ENCODE measurements at regions not wholly inside any gene's neighbourhood (a gene's known extent, or its start where the extent isn't known, plus 50 kb on each side); places are given as distances from the start of the nearest gene placed in this dataset.

DNA sequence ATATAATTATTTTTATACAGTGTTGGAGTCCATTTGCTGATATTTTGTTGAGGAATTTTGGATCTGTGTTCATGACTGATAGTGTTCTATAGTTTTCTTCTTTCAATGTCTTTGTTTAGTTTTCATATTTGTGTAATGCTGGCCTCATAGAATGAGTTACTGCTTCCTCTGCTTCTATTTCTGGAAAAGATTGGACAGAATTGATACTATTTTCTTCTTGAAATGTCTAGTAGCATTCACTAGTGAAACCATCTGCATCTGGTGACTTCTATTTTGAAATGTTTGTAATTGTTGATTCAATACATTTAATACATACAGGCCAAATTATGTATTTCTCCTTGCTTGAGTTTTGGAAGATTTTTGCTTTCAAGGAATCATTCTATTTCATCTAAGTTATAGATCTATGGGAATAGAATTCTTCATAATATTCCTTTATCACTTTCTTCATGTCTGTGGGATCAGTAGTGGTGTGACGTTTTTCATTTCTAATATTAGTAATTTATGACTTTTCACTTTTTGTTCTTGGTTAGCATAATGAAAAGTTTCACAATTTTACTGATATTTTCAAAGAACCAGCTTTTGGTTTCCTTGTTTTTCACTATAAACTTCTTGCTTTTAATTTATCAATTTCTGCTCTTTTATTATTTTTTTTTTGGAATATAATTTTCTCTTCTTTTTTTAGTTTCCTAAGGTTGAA, 509.9 kb upstream of the VRK2 start:
- no peak for TF ChIP-seq CTCF (IDR thresholded peaks at IDR 0.05; ENCODE audit: low read depth, low read length)
- Histone ChIP-seq H3K9me3 (ENCODE audit: low read depth) (no peaks in the 10 kb centered on the region), H3K4me3 (no peak overlapping the region), H3K27me3 (no peaks in the 10 kb centered on the region), H3K27ac (no peak overlapping the region), H3K4me1 (ENCODE audit: low read depth) (no peaks in the 10 kb centered on the region), H3K36me3 (no peaks in the 10 kb centered on the region)
- no peak for DNase-seq (ENCODE audit: low read depth in 1 of 2, low spot score in 1 of 2)

GRCh38 chr2:57539761-57540160, 506.8 kb upstream of the VRK2 start:
- no peak for DNase-seq (ENCODE audit: low read depth in 1 of 2, low spot score in 1 of 2)
- no peaks in the 10 kb centered on the region for H3K4me1 ChIP-seq (ENCODE audit: low read depth)
- H3K27me3 ChIP-seq = no peaks in the 10 kb centered on the region
- H3K9me3 ChIP-seq (ENCODE audit: low read depth) = no peaks in the 10 kb centered on the region
- no peak overlapping the region for H3K4me3 ChIP-seq
- no peak for TF ChIP-seq CTCF (IDR thresholded peaks at IDR 0.05; ENCODE audit: low read depth, low read length)
- no peak overlapping the region for H3K27ac ChIP-seq
- H3K36me3 ChIP-seq = no peaks in the 10 kb centered on the region

DNA sequence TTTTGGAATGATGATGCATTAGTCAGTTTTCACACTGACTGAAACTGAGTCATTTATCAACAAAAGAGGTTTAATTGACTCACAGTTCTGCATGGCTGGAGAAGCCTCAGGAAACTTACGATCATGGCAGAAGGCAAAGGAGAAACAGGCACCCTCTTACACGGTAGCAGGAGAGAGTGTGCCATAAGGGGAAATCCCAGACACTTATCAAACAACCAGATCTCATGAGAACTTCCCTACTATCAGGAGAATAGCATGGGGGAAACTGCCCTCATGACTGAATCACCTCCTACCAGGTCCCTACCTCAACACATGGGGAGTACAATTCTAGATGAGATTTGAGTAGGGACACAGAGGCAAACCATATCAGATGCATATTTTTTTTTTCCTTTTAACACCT, 504.5 kb upstream of the VRK2 start:
- Histone ChIP-seq H3K27ac (no peak overlapping the region), H3K4me1 (ENCODE audit: low read depth) (no peaks in the 10 kb centered on the region), H3K9me3 (ENCODE audit: low read depth) (no peaks in the 10 kb centered on the region), H3K27me3 (no peaks in the 10 kb centered on the region), H3K4me3 (no peak overlapping the region), H3K36me3 (no peaks in the 10 kb centered on the region)
- no peak for TF ChIP-seq CTCF (IDR thresholded peaks at IDR 0.05; ENCODE audit: low read depth, low read length)
- no peak for DNase-seq (ENCODE audit: low read depth in 1 of 2, low spot score in 1 of 2)

- Histone ChIP-seq H3K36me3 (no peaks in the 10 kb centered on the region), H3K27ac (no peak overlapping the region), H3K9me3 (ENCODE audit: low read depth) (no peaks in the 10 kb centered on the region), H3K4me3 (no peak overlapping the region), H3K27me3 (no peaks in the 10 kb centered on the region), H3K4me1 (ENCODE audit: low read depth) (no peaks in the 10 kb centered on the region)
- DNase-seq (ENCODE audit: low read depth in 1 of 2, low spot score in 1 of 2) = no peak
- TF ChIP-seq CTCF (IDR thresholded peaks at IDR 0.05; ENCODE audit: low read depth, low read length) = no peak
Measured at GRCh38 chr2:57543211-57543610, 503.4 kb upstream of the VRK2 start.

DNA sequence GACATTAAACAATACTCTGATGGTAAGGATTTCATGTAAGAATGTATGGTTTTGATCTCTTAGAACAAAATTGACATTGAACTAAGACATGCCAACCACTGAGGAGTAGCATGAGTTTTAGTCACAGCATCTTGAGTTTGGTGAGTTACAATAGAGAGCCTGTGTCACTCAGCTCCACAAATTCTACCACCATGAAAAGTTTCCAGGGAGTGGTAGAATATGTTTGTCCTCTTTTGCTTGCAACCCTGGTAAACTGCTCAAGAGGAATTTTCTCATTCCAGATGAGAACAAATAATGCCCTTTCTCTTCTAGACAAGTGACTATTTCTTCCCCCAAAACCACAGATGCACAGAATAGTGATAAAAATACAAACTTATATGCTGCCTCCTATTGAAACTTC, 502.0 kb upstream of the VRK2 start:
- Histone ChIP-seq H3K27ac (no peak overlapping the region), H3K27me3 (no peaks in the 10 kb centered on the region), H3K4me3 (no peak overlapping the region), H3K9me3 (ENCODE audit: low read depth) (no peaks in the 10 kb centered on the region), H3K36me3 (no peaks in the 10 kb centered on the region), H3K4me1 (ENCODE audit: low read depth) (peaks cover 4% of the 10 kb centered on the region)
- DNase-seq (ENCODE audit: low read depth in 1 of 2, low spot score in 1 of 2) = no peak
- TF ChIP-seq CTCF (IDR thresholded peaks at IDR 0.05; ENCODE audit: low read depth, low read length) = no peak

Data from cardiac muscle cell (in vitro differentiated cells and primary cell).